ENCODE measurements at regions not wholly inside any gene's neighbourhood (a gene's known extent, or its start where the extent isn't known, plus 50 kb on each side); places are given as distances from the start of the nearest gene placed in this dataset.

GRCh38 chr11:70607561-70607960 is 209.2 kb downstream of the CTTN start:
- no peak for TF ChIP-seq CTCF (conservative IDR thresholded peaks at IDR 0.05; ENCODE audit: low read depth, low read length)
- no peak for TF ChIP-seq EZH2 (IDR thresholded peaks at IDR 0.05; ENCODE audit: borderline replicate concordance, low read depth, low read length, poor library complexity, severe bottlenecking)

All from A673 (cell line).